ENCODE measurements at regions not wholly inside any gene's neighbourhood (a gene's known extent, or its start where the extent isn't known, plus 50 kb on each side); places are given as distances from the start of the nearest gene placed in this dataset.

GRCh38 chr11:37372667-37373066, 774.6 kb upstream of the RAG2 start:
- TF ChIP-seq, protein P1, sequence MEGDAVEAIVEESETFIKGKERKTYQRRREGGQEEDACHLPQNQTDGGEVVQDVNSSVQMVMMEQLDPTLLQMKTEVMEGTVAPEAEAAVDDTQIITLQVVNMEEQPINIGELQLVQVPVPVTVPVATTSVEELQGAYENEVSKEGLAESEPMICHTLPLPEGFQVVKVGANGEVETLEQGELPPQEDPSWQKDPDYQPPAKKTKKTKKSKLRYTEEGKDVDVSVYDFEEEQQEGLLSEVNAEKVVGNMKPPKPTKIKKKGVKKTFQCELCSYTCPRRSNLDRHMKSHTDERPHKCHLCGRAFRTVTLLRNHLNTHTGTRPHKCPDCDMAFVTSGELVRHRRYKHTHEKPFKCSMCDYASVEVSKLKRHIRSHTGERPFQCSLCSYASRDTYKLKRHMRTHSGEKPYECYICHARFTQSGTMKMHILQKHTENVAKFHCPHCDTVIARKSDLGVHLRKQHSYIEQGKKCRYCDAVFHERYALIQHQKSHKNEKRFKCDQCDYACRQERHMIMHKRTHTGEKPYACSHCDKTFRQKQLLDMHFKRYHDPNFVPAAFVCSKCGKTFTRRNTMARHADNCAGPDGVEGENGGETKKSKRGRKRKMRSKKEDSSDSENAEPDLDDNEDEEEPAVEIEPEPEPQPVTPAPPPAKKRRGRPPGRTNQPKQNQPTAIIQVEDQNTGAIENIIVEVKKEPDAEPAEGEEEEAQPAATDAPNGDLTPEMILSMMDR (IDR thresholded peaks at IDR 0.05; ENCODE audit: insufficient read depth, low read depth, low read length), result no peak
- Histone ChIP-seq H3K27me3 (ENCODE audit: control insufficient read depth, insufficient read depth, low read length) (no peaks in the 10 kb centered on the region), H3K4me3 (ENCODE audit: low read depth, low read length) (no peak overlapping the region), H3K36me3 (ENCODE audit: control insufficient read depth, insufficient read depth, low read length) (no peaks in the 10 kb centered on the region)
- ChIA-PET CTCF (no interaction called here), POLR2A (no interaction called here)
- DNase-seq (ENCODE audit: low read depth), result no peak

DNA sequence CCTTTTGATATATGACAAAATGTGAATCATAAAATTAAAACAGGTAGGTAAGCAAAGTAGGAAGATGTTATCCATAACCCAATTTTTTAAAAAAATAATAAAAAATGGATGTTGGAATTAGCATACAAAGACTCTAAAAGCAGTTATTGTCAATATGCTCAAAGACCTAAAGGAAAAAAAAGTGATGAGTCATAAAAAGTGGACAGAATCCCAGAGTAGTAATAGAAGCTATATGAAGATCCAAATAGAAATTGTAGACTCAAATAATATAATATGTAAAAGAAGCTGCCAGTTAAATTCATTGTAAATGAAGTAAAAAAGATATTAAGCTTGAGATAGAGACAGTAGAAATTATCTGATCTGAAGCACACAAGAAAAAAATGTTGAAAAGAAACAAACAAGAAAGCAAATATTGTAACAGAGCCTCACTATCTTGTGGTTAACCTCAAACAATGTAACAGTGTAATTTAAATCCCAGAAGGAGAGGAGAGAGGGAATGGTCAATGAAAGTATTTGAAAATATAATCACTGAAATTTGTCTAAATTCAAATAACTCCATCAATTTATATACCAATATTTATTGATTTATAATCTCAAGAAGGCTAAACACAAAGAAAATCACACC, 773.4 kb upstream of the RAG2 start:
- no peak for DNase-seq (ENCODE audit: low read depth)
- H3K4me3 ChIP-seq (ENCODE audit: low read depth, low read length), result no peak overlapping the region
- H3K36me3 ChIP-seq (ENCODE audit: control insufficient read depth, insufficient read depth, low read length), result no peaks in the 10 kb centered on the region
- no peaks in the 10 kb centered on the region for H3K27me3 ChIP-seq (ENCODE audit: control insufficient read depth, insufficient read depth, low read length)
- POLR2A ChIA-PET, result no interaction called here
- TF ChIP-seq, protein P1 (IDR thresholded peaks at IDR 0.05; ENCODE audit: insufficient read depth, low read depth, low read length), result no peak
- CTCF ChIA-PET, result interaction anchor here (0.7 kb wide), 1 partner anchor 17 kb away, joined by 3 read pairs; no protein-coding TSS in a partner anchor

GRCh38 chr11:37370817-37371216, 772.8 kb upstream of the RAG2 start:
- Histone ChIP-seq H3K4me3 (ENCODE audit: low read depth, low read length) (no peak overlapping the region), H3K27me3 (ENCODE audit: control insufficient read depth, insufficient read depth, low read length) (no peaks in the 10 kb centered on the region), H3K36me3 (ENCODE audit: control insufficient read depth, insufficient read depth, low read length) (no peaks in the 10 kb centered on the region)
- no peak for DNase-seq (ENCODE audit: low read depth)
- CTCF ChIA-PET, result interaction anchor here (0.7 kb wide), 1 partner anchor 17 kb away, joined by 3 read pairs; no protein-coding TSS in a partner anchor
- TF ChIP-seq, protein P1 (IDR thresholded peaks at IDR 0.05; ENCODE audit: insufficient read depth, low read depth, low read length), result no peak
- POLR2A ChIA-PET, result no interaction called here

DNA sequence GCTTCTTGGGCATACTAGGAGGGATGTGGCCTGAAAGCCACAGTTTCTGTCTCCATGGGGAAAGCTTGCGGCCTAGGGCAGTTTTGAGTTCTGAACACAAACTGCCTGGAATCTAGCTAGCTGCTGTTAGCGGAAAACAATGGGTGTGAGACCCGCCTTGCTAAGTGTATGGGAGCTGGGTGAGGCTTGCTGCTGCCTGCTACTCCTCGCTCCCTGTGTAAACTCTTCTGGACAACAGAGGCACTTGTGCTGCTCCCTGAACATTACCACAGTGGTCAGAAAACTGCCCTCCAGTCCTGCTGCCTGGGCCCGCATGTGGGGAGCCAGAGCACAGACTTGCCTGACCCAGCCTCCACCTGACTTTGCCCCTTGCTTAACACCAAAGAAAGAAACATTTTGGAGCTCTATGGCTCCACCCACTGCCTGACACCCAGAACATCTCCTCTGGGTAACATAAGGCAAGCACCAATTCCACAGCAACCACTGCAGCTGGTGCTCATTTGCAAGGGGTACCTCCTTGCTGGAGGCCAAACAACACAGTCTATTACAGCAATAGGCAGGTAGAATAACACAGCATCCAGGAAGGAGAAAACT, 766.3 kb upstream of the RAG2 start:
- DNase-seq (ENCODE audit: low read depth), result no peak
- no peaks in the 10 kb centered on the region for H3K36me3 ChIP-seq (ENCODE audit: control insufficient read depth, insufficient read depth, low read length)
- ChIA-PET CTCF (no interaction called here), POLR2A (no interaction called here)
- TF ChIP-seq, protein P1 (IDR thresholded peaks at IDR 0.05; ENCODE audit: insufficient read depth, low read depth, low read length), result no peak
- no peaks in the 10 kb centered on the region for H3K27me3 ChIP-seq (ENCODE audit: control insufficient read depth, insufficient read depth, low read length)
- H3K4me3 ChIP-seq (ENCODE audit: low read depth, low read length), result no peak overlapping the region

DNA sequence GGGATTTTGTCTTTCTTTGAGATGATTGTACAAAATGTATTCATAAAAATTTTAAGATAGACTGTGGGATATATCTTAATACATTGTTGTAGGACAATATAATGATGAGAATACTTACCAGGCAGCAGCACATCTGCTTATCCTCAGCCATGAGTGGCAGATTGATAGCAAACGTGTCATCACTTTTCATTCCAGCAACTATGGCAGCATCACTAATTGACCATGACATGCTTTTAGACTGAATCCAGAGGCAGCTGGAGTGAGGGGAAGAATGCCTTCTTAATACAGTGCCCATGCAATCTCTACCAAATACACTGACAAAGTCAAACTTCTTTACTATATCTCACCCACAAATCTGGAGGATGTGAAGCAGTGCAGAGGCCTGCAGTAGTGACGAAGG, 755.2 kb upstream of the RAG2 start:
- ChIA-PET CTCF (no interaction called here), POLR2A (no interaction called here)
- DNase-seq (ENCODE audit: low read depth), result no peak

More for the DNA sequence above, 755.2 kb upstream of the RAG2 start:
- Histone ChIP-seq H3K27me3 (ENCODE audit: control insufficient read depth, insufficient read depth, low read length) (no peaks in the 10 kb centered on the region), H3K4me3 (ENCODE audit: low read depth, low read length) (no peak overlapping the region), H3K36me3 (ENCODE audit: control insufficient read depth, insufficient read depth, low read length) (no peaks in the 10 kb centered on the region)
- TF ChIP-seq, protein P1 (IDR thresholded peaks at IDR 0.05; ENCODE audit: insufficient read depth, low read depth, low read length), result no peak
